ENCODE measurements at regions not wholly inside any gene's neighbourhood (a gene's known extent, or its start where the extent isn't known, plus 50 kb on each side); places are given as distances from the start of the nearest gene placed in this dataset.
"Not testable (repeated sequence)": the region's sequence is repeated elsewhere in the genome, so short reads cannot be mapped to it uniquely, and the experiment has no call there.

- intact Hi-C loops (cut with micrococcal nuclease) = no loop called here
Observed at GRCh38 chr10:53664282-53665019, 891.9 kb upstream of the MBL2 start.

DNA sequence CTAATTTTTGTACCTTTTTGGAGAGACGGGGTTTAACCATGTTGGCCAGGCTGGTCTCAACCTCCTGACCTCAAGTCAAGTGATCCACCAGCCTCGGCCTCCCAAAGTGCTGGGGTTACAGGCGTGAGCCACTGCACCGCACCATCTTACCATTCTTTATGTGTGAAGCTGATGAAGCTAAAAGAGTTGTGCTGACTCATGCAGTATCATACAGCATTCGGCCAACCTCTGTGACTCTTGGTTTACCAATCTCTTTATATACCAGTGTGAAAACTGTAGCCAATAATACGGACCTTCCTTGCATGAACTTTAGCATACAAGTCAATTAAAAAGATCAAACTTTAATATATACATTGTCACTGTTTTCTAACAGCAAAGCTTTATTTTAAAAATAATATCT lies 878.2 kb upstream of the MBL2 start:
- intact Hi-C loops (cut with micrococcal nuclease) = no loop called here

GRCh38 chr10:53647221-53647620 lies 874.6 kb upstream of the MBL2 start:
- intact Hi-C loops (cut with micrococcal nuclease) = not testable (repeated sequence)

DNA sequence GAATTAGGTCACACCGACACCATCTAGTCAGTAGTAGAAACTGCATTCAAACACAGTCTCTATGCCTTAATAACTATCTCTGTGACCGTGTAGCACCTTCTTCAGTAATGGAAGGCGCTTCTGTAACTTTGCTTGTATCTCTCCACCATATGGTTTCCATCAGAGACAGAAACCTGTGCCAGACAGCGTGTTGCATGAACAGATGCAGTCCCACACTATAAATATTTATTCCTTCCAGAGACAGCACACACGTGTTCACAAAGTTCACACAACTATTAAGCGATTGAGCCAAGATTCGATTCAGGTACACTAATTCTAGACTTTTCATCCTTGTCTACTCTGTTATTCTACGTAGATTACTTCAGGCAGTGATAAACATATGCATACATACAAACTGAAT lies 873.9 kb upstream of the MBL2 start:
- intact Hi-C loops (cut with micrococcal nuclease) = no loop called here

DNA sequence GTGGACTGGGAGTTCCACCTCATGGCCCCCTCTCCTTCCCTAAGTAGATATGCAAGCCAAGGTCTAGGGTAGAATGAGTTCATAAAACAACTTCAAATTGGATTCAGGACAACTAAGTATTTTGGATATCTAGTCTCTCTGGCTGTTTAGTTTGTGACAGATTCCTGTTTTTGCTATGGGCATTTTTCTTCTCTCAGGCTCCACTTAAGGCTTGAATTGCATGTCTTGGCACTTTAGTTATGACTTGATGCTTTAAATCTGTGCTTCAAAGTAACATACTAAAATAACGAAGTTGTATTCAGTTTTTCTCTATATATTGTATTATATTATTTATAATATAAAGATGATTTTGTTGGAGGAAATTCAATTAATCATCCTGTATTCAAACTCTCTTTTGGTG lies 873.4 kb upstream of the MBL2 start:
- intact Hi-C loops (cut with micrococcal nuclease) = no loop called here

DNA sequence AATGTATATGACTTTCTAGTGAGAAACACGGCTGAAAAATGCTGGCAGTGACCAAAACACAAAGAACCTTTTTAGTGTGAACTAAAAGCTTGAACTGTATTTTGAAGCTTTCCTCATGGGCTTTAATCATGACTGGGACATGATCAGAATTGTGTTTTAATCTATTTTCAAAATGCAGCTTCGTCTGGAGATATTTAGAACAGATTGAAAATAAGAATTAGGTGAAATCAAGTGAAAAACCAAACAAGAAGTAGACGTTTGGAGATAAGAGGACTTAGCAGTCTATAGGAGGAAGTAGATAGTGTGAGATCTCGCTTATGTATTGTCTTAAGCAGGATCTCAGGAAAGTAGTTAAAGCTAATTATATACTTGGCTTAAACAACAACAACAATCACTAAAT lies 865.4 kb upstream of the MBL2 start:
- intact Hi-C loops (cut with micrococcal nuclease) = no loop called here

GRCh38 chr10:53624722-53625121 lies 852.1 kb upstream of the MBL2 start:
- intact Hi-C loops (cut with micrococcal nuclease) = no loop called here

DNA sequence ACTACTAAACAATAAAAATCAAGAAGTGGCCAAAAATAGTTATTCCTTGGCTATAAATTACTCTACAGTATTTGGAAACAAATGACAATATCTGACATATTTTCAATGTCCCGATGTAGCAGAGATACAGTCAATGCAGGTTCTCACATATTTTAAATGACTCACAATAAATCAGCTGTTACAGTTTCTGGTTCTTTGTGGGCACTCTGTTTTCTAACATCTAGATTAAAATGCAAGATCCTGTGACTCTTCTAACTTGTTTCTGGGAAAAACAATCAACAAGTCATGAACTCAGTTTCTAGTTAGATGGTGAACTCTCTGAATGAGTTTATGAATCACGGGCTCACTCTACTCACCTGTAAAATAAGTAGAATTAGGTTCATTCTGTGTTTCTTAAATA lies 849.6 kb upstream of the MBL2 start:
- intact Hi-C loops (cut with micrococcal nuclease) = no loop called here

- intact Hi-C loops (cut with micrococcal nuclease) = no loop called here
Observed at GRCh38 chr10:53619671-53620070, 847.1 kb upstream of the MBL2 start.

- intact Hi-C loops (cut with micrococcal nuclease) = no loop called here
Observed at GRCh38 chr10:53607691-53608090, 835.1 kb upstream of the MBL2 start.

DNA sequence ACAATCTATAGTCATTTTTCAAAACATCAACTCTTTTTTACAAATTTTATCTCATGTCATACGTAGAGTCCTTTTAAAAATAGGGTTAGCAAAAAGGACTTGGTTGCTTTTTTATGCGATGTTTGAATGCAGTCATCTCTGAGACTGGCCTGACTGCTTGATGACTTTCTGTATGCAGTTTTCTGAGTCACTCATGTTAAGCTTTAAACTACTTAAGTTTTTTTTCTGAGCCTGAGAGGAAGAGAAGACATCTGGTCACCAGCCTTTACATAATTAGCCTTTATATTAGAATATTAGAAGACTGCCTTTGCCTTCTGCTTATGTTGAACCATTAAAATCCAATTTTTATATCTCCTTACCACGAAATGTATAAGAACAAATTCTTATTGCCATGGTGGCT lies 834.4 kb upstream of the MBL2 start:
- intact Hi-C loops (cut with micrococcal nuclease) = no loop called here

DNA sequence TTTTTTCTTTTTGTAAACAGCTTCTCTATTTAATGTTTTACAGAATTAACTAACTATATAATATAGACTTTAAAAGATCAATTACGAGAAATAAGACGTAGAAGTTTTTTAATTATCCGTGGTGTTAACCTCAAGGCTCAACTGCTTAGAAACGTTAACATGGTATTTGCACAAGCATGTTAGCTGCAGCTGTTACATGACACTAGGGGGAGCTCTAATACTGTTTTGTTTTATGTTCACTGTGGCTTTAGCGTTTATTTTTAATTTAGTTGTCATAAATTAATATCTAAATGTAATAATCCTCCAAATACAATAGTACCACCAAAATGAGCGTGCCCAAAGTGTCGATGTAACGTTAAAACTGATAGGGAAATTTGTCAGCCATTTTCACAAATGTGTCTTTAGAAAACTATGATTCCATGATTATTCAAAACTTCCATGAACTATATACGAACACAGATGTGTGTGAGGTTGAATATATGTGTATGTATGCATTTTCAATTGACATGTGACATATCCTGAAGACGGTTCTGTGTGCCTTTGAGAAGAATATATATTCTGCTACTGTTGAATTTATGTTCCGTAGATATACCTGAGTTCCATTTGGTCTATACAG lies 828.8 kb upstream of the MBL2 start:
- intact Hi-C loops (cut with micrococcal nuclease) = no loop called here

DNA sequence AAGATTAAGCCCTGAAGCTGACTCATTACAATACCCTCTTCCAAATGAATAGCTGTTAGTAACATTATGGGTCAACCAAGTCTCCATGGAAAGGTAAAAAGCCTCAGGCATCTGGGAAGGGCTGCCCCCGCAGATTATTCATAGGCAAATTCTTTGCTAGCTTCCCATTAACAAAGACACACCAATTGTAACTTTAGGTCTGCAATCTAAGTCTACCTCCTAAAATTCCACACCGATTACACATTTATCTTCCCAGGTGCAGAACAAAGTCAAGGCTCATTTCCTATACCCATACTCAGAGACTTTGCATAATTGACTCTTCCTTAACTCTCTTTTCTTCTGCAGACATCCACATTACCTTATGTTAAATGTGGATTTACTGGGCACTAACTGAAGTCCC lies 826.3 kb upstream of the MBL2 start:
- intact Hi-C loops (cut with micrococcal nuclease) = no loop called here

GRCh38 chr10:53597835-53598251 lies 825.3 kb upstream of the MBL2 start:
- intact Hi-C loops (cut with micrococcal nuclease) = no loop called here

- intact Hi-C loops (cut with micrococcal nuclease) = no loop called here
Observed at GRCh38 chr10:53580465-53580864, 807.9 kb upstream of the MBL2 start.

- intact Hi-C loops (cut with micrococcal nuclease) = no loop called here
Observed at GRCh38 chr10:53579773-53580172, 807.2 kb upstream of the MBL2 start.

DNA sequence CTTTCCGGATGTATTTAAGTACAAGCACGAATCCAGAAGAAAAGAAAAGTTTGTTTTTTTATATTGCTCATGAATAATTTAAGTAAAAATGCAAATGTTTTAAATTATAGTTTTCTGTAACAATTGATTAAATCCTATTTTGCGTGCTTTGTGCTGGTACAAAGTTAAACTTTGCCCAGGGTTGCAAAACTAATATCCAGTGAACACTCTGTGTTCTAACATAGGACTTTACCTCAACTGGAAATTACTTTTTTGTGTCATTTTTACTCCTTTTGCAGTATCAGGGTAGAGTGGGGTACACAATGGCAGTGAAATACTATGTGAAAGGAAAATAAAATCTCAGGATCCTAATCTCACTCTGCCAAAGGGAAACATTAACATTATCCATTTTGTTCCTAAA lies 801.4 kb upstream of the MBL2 start:
- intact Hi-C loops (cut with micrococcal nuclease) = no loop called here

DNA sequence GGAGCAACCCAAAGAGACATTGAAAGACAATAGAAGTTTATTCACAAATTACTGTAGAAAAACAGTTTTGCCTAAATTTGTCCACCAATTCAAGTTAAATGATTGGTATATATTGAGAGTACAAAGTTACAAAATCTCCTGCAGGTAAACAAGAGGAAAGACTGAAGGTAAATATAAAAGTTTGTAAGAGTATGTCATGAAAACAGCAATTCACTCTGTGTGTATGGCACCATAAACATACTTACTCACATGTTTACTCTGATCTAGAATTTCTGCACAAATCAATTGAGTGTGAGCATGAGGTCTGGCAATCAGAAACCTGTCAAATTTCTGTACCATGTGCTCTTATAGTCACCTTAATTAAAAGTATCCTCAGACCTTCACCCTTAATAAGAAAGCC lies 800.9 kb upstream of the MBL2 start:
- intact Hi-C loops (cut with micrococcal nuclease) = no loop called here

DNA sequence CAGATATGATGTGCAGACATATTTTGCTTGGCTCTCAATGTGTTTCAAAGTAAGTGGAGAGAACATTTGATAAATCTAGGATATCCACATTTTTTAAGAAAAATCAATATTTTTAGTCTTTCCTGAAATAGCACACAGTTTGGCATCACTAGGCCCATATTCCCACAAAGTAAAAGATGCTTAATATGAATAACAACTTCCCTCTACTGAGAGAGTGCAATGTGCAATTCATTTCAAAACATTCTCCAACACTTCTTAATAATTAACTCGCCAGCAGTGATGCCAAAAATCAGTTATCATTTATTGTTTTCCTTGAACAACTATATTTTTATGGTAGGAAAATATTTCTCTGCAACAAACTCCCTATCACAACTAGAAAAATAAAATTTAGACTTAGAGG lies 800.2 kb upstream of the MBL2 start:
- intact Hi-C loops (cut with micrococcal nuclease) = no loop called here

DNA sequence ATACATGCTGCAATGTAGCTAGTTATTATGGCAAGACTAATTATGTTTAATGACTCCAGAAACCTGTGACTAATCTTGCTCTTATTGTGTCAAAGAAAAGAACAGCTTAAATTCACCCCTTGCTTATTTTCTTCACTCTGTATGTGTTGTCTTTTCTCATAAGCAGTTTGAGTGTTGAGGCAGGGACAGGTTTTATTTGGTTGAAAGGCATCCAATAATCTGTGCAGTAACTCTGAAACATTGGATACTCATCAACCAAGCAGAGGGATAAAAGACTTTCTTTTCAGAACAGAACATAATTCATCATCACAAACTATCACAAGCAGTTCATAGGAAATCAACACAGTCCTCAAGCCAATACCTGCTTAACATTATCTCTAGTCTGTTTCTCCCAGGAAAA lies 797.6 kb upstream of the MBL2 start:
- intact Hi-C loops (cut with micrococcal nuclease) = no loop called here

DNA sequence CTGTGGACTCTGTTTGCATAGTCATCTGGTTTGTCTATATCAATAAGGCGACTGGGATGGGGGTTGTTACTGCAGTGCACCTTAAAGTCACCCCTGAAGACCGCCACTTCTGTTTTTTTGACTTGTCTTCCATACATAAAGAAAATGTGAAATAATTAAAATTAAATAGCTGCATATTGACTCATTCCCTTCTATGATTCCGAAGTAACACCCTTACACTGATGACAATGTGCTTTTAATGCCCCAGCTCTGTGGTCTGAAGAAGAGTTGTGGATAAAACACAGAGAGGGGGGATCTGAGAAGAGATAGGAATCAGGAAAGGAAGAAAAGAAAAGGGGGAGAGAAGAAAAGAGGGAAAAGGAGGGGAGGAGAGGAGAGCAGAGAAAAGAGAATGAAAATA lies 796.9 kb upstream of the MBL2 start:
- intact Hi-C loops (cut with micrococcal nuclease) = no loop called here

- intact Hi-C loops (cut with micrococcal nuclease) = no loop called here
Observed at GRCh38 chr10:53548664-53549063, 776.1 kb upstream of the MBL2 start.

- intact Hi-C loops (cut with micrococcal nuclease) = no loop called here
Observed at GRCh38 chr10:53547364-53547763, 774.8 kb upstream of the MBL2 start.

Measured in T-helper 2 cell treated with Interferon-gamma antibody and Interleukin-4, amounts not matched to agents 100 ng/mL and 5 ng/mL, for 36 hours (primary cell).